ENCODE measurements at regions not wholly inside any gene's neighbourhood (a gene's known extent, or its start where the extent isn't known, plus 50 kb on each side); places are given as distances from the start of the nearest gene placed in this dataset.

- no peaks in the 10 kb centered on the region for H4K20me1 ChIP-seq (ENCODE audit: insufficient read depth)
- no peaks in the 10 kb centered on the region for H3K79me2 ChIP-seq (ENCODE audit: insufficient read depth, low read depth)
- no peak overlapping the region for H3K4me2 ChIP-seq
- H3K9ac ChIP-seq, result no peak overlapping the region
- TF ChIP-seq, protein P1, sequence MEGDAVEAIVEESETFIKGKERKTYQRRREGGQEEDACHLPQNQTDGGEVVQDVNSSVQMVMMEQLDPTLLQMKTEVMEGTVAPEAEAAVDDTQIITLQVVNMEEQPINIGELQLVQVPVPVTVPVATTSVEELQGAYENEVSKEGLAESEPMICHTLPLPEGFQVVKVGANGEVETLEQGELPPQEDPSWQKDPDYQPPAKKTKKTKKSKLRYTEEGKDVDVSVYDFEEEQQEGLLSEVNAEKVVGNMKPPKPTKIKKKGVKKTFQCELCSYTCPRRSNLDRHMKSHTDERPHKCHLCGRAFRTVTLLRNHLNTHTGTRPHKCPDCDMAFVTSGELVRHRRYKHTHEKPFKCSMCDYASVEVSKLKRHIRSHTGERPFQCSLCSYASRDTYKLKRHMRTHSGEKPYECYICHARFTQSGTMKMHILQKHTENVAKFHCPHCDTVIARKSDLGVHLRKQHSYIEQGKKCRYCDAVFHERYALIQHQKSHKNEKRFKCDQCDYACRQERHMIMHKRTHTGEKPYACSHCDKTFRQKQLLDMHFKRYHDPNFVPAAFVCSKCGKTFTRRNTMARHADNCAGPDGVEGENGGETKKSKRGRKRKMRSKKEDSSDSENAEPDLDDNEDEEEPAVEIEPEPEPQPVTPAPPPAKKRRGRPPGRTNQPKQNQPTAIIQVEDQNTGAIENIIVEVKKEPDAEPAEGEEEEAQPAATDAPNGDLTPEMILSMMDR (conservative IDR thresholded peaks at IDR 0.05; ENCODE audit: low read depth, low read length), result no peak
- no peaks in the 10 kb centered on the region for H3K4me1 ChIP-seq (ENCODE audit: low read depth, poor library complexity, severe bottlenecking)
- no peaks in the 10 kb centered on the region for H3K36me3 ChIP-seq (ENCODE audit: insufficient read depth)
- H2AFZ ChIP-seq (ENCODE audit: low read depth), result no peak overlapping the region
- no peak overlapping the region for H3K27ac ChIP-seq
- H3K4me3 ChIP-seq (IDR thresholded peaks at IDR 0.05; ENCODE audit: insufficient read depth, low read depth, low read length), result no peak overlapping the region
- H3K27me3 ChIP-seq (ENCODE audit: insufficient read depth, low read depth), result no peaks in the 10 kb centered on the region
Measured at GRCh38 chr3:124656531-124656930, 73.7 kb upstream of the UMPS start.

- Histone ChIP-seq H2AFZ (ENCODE audit: low read depth) (no peak overlapping the region), H3K36me3 (ENCODE audit: insufficient read depth) (no peaks in the 10 kb centered on the region), H3K27ac (no peak overlapping the region), H3K79me2 (ENCODE audit: insufficient read depth, low read depth) (no peaks in the 10 kb centered on the region), H3K9ac (no peak overlapping the region), H3K4me1 (ENCODE audit: low read depth, poor library complexity, severe bottlenecking) (no peaks in the 10 kb centered on the region), H3K4me2 (no peak overlapping the region), H3K4me3 (IDR thresholded peaks at IDR 0.05; ENCODE audit: insufficient read depth, low read depth, low read length) (no peak overlapping the region), H3K27me3 (ENCODE audit: insufficient read depth, low read depth) (no peaks in the 10 kb centered on the region), H4K20me1 (ENCODE audit: insufficient read depth) (no peaks in the 10 kb centered on the region)
- TF ChIP-seq, protein P1 (conservative IDR thresholded peaks at IDR 0.05; ENCODE audit: low read depth, low read length), result no peak
Measured at GRCh38 chr3:124657138-124657537, 73.1 kb upstream of the UMPS start.

GRCh38 chr3:124658270-124658669 is 72.0 kb upstream of the UMPS start:
- H3K36me3 ChIP-seq (ENCODE audit: insufficient read depth), result no peaks in the 10 kb centered on the region
- no peak overlapping the region for H3K27ac ChIP-seq
- H3K9ac ChIP-seq, result no peak overlapping the region
- no peaks in the 10 kb centered on the region for H3K27me3 ChIP-seq (ENCODE audit: insufficient read depth, low read depth)
- TF ChIP-seq, protein P1 (conservative IDR thresholded peaks at IDR 0.05; ENCODE audit: low read depth, low read length), result no peak
- no peaks in the 10 kb centered on the region for H3K4me1 ChIP-seq (ENCODE audit: low read depth, poor library complexity, severe bottlenecking)
- H2AFZ ChIP-seq (ENCODE audit: low read depth), result no peak overlapping the region
- H3K4me2 ChIP-seq, result no peak overlapping the region
- no peak overlapping the region for H3K4me3 ChIP-seq (IDR thresholded peaks at IDR 0.05; ENCODE audit: insufficient read depth, low read depth, low read length)
- H4K20me1 ChIP-seq (ENCODE audit: insufficient read depth), result no peaks in the 10 kb centered on the region
- no peaks in the 10 kb centered on the region for H3K79me2 ChIP-seq (ENCODE audit: insufficient read depth, low read depth)

DNA sequence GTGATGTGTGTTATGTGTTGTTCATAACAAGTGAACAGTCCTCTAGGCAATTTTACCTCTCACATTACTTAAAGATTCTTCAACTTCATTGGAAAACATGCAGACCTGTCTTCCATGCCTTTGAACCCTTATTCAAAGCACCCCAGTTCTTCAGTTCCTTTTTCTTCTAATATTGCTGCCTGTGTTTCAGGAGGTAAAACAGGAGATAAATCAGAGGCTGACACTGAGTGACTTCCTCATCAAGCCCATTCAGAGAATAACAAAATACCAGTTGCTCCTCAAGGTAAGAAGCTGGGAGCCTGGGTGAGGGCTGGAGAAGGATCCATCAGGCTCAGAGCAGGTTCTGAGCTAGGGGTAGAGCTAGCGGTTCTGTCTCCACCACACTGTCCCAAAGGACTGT is 71.1 kb upstream of the UMPS start:
- no peak overlapping the region for H3K4me3 ChIP-seq (IDR thresholded peaks at IDR 0.05; ENCODE audit: insufficient read depth, low read depth, low read length)
- TF ChIP-seq, protein P1 (conservative IDR thresholded peaks at IDR 0.05; ENCODE audit: low read depth, low read length), result no peak
- no peaks in the 10 kb centered on the region for H3K4me1 ChIP-seq (ENCODE audit: low read depth, poor library complexity, severe bottlenecking)
- no peak overlapping the region for H3K27ac ChIP-seq
- H4K20me1 ChIP-seq (ENCODE audit: insufficient read depth), result no peaks in the 10 kb centered on the region
- H3K79me2 ChIP-seq (ENCODE audit: insufficient read depth, low read depth), result no peaks in the 10 kb centered on the region
- no peak overlapping the region for H3K9ac ChIP-seq
- H3K36me3 ChIP-seq (ENCODE audit: insufficient read depth), result no peaks in the 10 kb centered on the region
- no peaks in the 10 kb centered on the region for H3K27me3 ChIP-seq (ENCODE audit: insufficient read depth, low read depth)
- no peak overlapping the region for H3K4me2 ChIP-seq
- no peak overlapping the region for H2AFZ ChIP-seq (ENCODE audit: low read depth)

Measured in KMS-11 (cell line).